HepG2 (cell line): ENCODE measurements at regions not wholly inside any gene's neighbourhood (a gene's known extent, or its start where the extent isn't known, plus 50 kb on each side); places are given as distances from the start of the nearest gene placed in this dataset.
A peak's percentile ranks its signal among the peaks of the same experiment; 100 is the strongest.

Experiments used
- CTCF ChIP-seq: sonication (generic); formaldehyde crosslinking; IDR thresholded peaks from 2 replicates; pipeline ENCODE4 v1.5.0; 2020; ENCODE audit warnings: mild to moderate bottlenecking, missing genetic modification reagents, moderate library complexity
- TBP ChIP-seq: sonication (generic); formaldehyde crosslinking; IDR thresholded peaks from 2 replicates; pipeline ENCODE4 v1.5.0; 2020; ENCODE audit warnings: missing genetic modification reagents

DNA sequence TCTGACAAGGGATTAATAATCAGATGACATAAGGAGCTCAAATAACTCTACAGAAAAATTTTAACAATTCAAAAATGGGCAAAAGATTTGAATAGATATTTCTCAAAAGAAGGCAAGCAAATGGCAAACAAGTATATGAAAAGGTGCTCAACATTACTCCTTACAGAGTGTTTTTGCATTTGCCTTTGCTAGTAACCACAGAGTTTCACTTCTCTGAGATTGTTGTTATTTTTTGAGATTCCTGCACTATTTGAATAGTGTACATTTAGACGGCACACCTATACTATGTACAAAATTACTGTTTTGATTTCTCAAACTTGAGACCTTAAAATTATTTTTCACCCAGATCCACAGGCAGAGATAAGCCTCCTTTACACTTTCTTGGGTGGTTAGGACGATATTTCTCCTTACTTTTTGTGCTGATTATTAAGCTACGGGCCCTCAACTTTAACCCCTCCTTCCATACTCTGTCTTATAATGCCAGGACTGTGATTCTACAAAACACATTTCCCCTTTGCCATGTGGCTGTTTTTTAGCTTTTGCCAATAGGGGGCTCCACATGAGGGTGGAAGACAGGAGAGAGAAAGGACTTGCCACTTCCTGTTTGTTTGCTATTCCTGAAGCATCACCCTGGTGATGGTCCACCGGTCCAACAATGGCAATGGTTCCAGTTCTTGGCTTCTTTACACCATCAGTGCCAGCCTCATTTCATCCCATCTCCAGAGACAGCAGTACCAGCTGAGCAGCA lies 65.0 kb upstream of the DAP start:
- TF ChIP-seq CTCF (CRISPR knock-in tag) (peak; percentile 22; the same call in 1 of the 2 replicates), TBP (CRISPR knock-in tag) (no peak)
